ENCODE measurements at regions not wholly inside any gene's neighbourhood (a gene's known extent, or its start where the extent isn't known, plus 50 kb on each side); places are given as distances from the start of the nearest gene placed in this dataset.

- TF ChIP-seq CTCF (IDR thresholded peaks at IDR 0.05), result no peak
- no peaks in the 10 kb centered on the region for H3K36me3 Mint-ChIP-seq (ENCODE audit: low read depth)
Measured at GRCh38 chr15:79592126-79592525, 160.0 kb downstream of the MINAR1 start.

GRCh38 chr15:79593119-79593869 lies 161.2 kb downstream of the MINAR1 start:
- Mint-ChIP-seq H3K36me3 (ENCODE audit: low read depth) (no peaks in the 10 kb centered on the region), H3K27ac (no peak overlapping the region), H3K4me1 (no peaks in the 10 kb centered on the region), H3K27me3 (ENCODE audit: low read depth, poor library complexity) (peaks cover 2% of the 10 kb centered on the region), H3K4me3 (no peak overlapping the region), H3K9me3 (no peaks in the 10 kb centered on the region)
- DNase-seq, result no peak
- peak; percentile 11 for TF ChIP-seq CTCF (IDR thresholded peaks at IDR 0.05)

More at GRCh38 chr15:79592126-79592525, 160.0 kb downstream of the MINAR1 start:
- H3K27ac Mint-ChIP-seq, result no peak overlapping the region
- H3K4me3 Mint-ChIP-seq, result no peak overlapping the region
- peaks cover 2% of the 10 kb centered on the region for H3K27me3 Mint-ChIP-seq (ENCODE audit: low read depth, poor library complexity)
- H3K4me1 Mint-ChIP-seq, result no peaks in the 10 kb centered on the region
- no peak for DNase-seq
- H3K9me3 Mint-ChIP-seq, result no peaks in the 10 kb centered on the region

GRCh38 chr15:79595306-79595705 lies 163.2 kb downstream of the MINAR1 start:
- Mint-ChIP-seq H3K9me3 (peaks cover 3% of the 10 kb centered on the region), H3K27me3 (ENCODE audit: low read depth, poor library complexity) (peaks cover 5% of the 10 kb centered on the region), H3K4me3 (no peak overlapping the region), H3K36me3 (ENCODE audit: low read depth) (no peaks in the 10 kb centered on the region), H3K27ac (no peak overlapping the region), H3K4me1 (no peaks in the 10 kb centered on the region)
- TF ChIP-seq CTCF (IDR thresholded peaks at IDR 0.05), result no peak
- DNase-seq, result no peak

- no peaks in the 10 kb centered on the region for H3K36me3 Mint-ChIP-seq (ENCODE audit: low read depth)
- H3K27me3 Mint-ChIP-seq (ENCODE audit: low read depth, poor library complexity), result peaks cover 5% of the 10 kb centered on the region
- peaks cover 3% of the 10 kb centered on the region for H3K9me3 Mint-ChIP-seq
- no peak overlapping the region for H3K4me3 Mint-ChIP-seq
- TF ChIP-seq CTCF (IDR thresholded peaks at IDR 0.05), result peak; percentile 91
- peak; percentile 51 for DNase-seq
- no peak overlapping the region for H3K27ac Mint-ChIP-seq
- peaks cover 5% of the 10 kb centered on the region for H3K4me1 Mint-ChIP-seq
Measured at GRCh38 chr15:79595995-79596622, 164.0 kb downstream of the MINAR1 start.

- Mint-ChIP-seq H3K4me1 (peaks cover 15% of the 10 kb centered on the region), H3K9me3 (peaks cover 3% of the 10 kb centered on the region), H3K27me3 (ENCODE audit: low read depth, poor library complexity) (peaks cover 5% of the 10 kb centered on the region), H3K4me3 (no peak overlapping the region), H3K27ac (no peak overlapping the region), H3K36me3 (ENCODE audit: low read depth) (no peaks in the 10 kb centered on the region)
- TF ChIP-seq CTCF (IDR thresholded peaks at IDR 0.05), result no peak
- DNase-seq, result no peak
Measured at GRCh38 chr15:79598639-79599038, 166.5 kb downstream of the MINAR1 start.

Measured in nephron progenitor cell (in vitro differentiated cells).